Esophagus squamous epithelium (tissue), 5 donors: ENCODE measurements at regions not wholly inside any gene's neighbourhood (a gene's known extent, or its start where the extent isn't known, plus 50 kb on each side); places are given as distances from the start of the nearest gene placed in this dataset.

Experiments
- DNase-seq: peaks from one replicate; lab custom pipeline; 2025; lab: John Stamatoyannopoulos, UW
- H3K27ac ChIP-seq, 4 donors: fragments of 200-600 bp; sonication (generic); one replicate each; pipeline ENCODE4 v1.5.1; 2016 to 2019; ENCODE audit warnings: mild to moderate bottlenecking in 1 of 4
- H3K27me3 ChIP-seq, 4 donors: fragments of 200-600 bp; sonication (generic); 1 replicate in 3 of 4; 2 replicates in 1 of 4; pipeline versions ENCODE4 v1.5.1 to v1.6.0; 2017 to 2021; ENCODE audit warnings: antibody characterized with exemption in 1 of 4
- H3K36me3 ChIP-seq, 3 donors: fragments of 200-600 bp; sonication (generic); one replicate each; pipeline ENCODE4 v1.5.1; 2016 to 2019
- H3K4me1 ChIP-seq, 3 donors: fragments of 200-600 bp; sonication (generic); one replicate each; pipeline ENCODE4 v1.5.1; 2017 to 2019
- H3K4me3 ChIP-seq, 4 donors: fragments of 200-600 bp; sonication (generic); 1 replicate in 3 of 4; 2 replicates in 1 of 4; pipeline ENCODE4 v1.5.1; 2016 to 2019; ENCODE audit warnings: mild to moderate bottlenecking in 2 of 4, moderate library complexity in 1 of 4
- H3K9me3 ChIP-seq, 3 donors: fragments of 200-600 bp; sonication (generic); one replicate each; pipeline ENCODE4 v1.5.1; 2016 to 2019
- CTCF ChIP-seq, 6 experiments: fragments of 450-650 bp in 4 of 6; fragments of 200-600 bp in 2 of 6; sonication (generic) in 2 of 6; IDR thresholded peaks; one replicate each; pipeline ENCODE4 v1.5.1; 2016 to 2019; ENCODE audit warnings: antibody characterized with exemption in 6 of 6, mild to moderate bottlenecking in 4 of 6, moderate library complexity in 4 of 6
- POLR2A ChIP-seq, 4 donors: fragments of 450-650 bp; IDR thresholded peaks; one replicate each; pipeline ENCODE4 v1.6.1; 2017; ENCODE audit warnings: antibody characterized with exemption in 4 of 4, mild to moderate bottlenecking in 4 of 4, moderate library complexity in 3 of 4
- WGBS, 2 donors: methylation state at CpG; one replicate each; pipeline ENCODE4 v1.1.5; 2018; 5-methylcytosine and 5-hydroxymethylcytosine counted together
- intact Hi-C: fragments of 100-400 bp; cut with DNase I; formaldehyde crosslinking; loops from one replicate; pipeline ENCODE4 v1.15.0; 2022
- donor health status: DM: yes; HTN: yes; CAD: no.

- Histone ChIP-seq H3K4me3 (no peak overlapping the region), H3K9me3 (no peaks in the 10 kb centered on the region), H3K36me3 (no peaks in the 10 kb centered on the region), H3K27ac (no peak overlapping the region), H3K27me3 (no peaks in the 10 kb centered on the region), H3K4me1 (peaks cover 0 to 4% (median 0%) of the 10 kb centered on the region in 3 donors)
- no peak for TF ChIP-seq POLR2A (IDR thresholded peaks at IDR 0.05)
- no peak for TF ChIP-seq CTCF (IDR thresholded peaks at IDR 0.05)
- intact Hi-C loops = no loop called here
- DNase-seq = no peak
Observed at GRCh38 chr2:146633159-146633558, 1211.7 kb upstream of the ACVR2A start.

- peaks cover 0 to 4% (median 0%) of the 10 kb centered on the region in 3 donors for H3K4me1 ChIP-seq
- no peaks in the 10 kb centered on the region for H3K27me3 ChIP-seq
- H3K36me3 ChIP-seq = no peaks in the 10 kb centered on the region
- TF ChIP-seq POLR2A (IDR thresholded peaks at IDR 0.05) (no peak), CTCF (IDR thresholded peaks at IDR 0.05) (no peak)
- no peak overlapping the region for H3K27ac ChIP-seq
- no peak overlapping the region for H3K4me3 ChIP-seq
- intact Hi-C loops = no loop called here
- 77 to 86% methylated on average over 4 of the region's 4 CpGs for WGBS, 2 donors
- no peaks in the 10 kb centered on the region for H3K9me3 ChIP-seq
- DNase-seq = no peak
Observed at GRCh38 chr2:146632707-146633106, 1212.1 kb upstream of the ACVR2A start.

- Histone ChIP-seq H3K27ac (no peak overlapping the region), H3K36me3 (no peaks in the 10 kb centered on the region), H3K27me3 (no peaks in the 10 kb centered on the region), H3K4me3 (no peak overlapping the region), H3K9me3 (no peaks in the 10 kb centered on the region), H3K4me1 (no peaks in the 10 kb centered on the region)
- WGBS, 2 donors = 63 to 71% methylated on average over 3 of the region's 3 CpGs
- DNase-seq = no peak
- intact Hi-C loops = no loop called here
- TF ChIP-seq POLR2A (IDR thresholded peaks at IDR 0.05) (no peak), CTCF (IDR thresholded peaks at IDR 0.05) (no peak)
Observed at GRCh38 chr2:146624430-146625160, 1220.2 kb upstream of the ACVR2A start.

- no peaks in the 10 kb centered on the region for H3K36me3 ChIP-seq
- no peaks in the 10 kb centered on the region for H3K9me3 ChIP-seq
- no peak for TF ChIP-seq POLR2A (IDR thresholded peaks at IDR 0.05)
- TF ChIP-seq CTCF (IDR thresholded peaks at IDR 0.05) = no peak
- no peaks in the 10 kb centered on the region for H3K27me3 ChIP-seq
- intact Hi-C loops = no loop called here
- DNase-seq = no peak
- no peak overlapping the region for H3K4me3 ChIP-seq
- H3K4me1 ChIP-seq = no peaks in the 10 kb centered on the region
- WGBS, 2 donors = 70 to 74% methylated on average over 3 of the region's 3 CpGs
- no peak overlapping the region for H3K27ac ChIP-seq
Observed at GRCh38 chr2:146623771-146624170, 1221.1 kb upstream of the ACVR2A start.

GRCh38 chr2:146621656-146622055 lies 1223.2 kb upstream of the ACVR2A start:
- Histone ChIP-seq H3K36me3 (no peaks in the 10 kb centered on the region), H3K9me3 (no peaks in the 10 kb centered on the region), H3K4me3 (no peak overlapping the region), H3K27ac (no peak overlapping the region), H3K4me1 (no peaks in the 10 kb centered on the region), H3K27me3 (no peaks in the 10 kb centered on the region)
- intact Hi-C loops = no loop called here
- no peak for TF ChIP-seq POLR2A (IDR thresholded peaks at IDR 0.05)
- TF ChIP-seq CTCF (IDR thresholded peaks at IDR 0.05) = no peak
- no peak for DNase-seq
- 54 to 58% methylated on average over 1 of the region's 1 CpG for WGBS, 2 donors
